ENCODE measurements at regions not wholly inside any gene's neighbourhood (a gene's known extent, or its start where the extent isn't known, plus 50 kb on each side); places are given as distances from the start of the nearest gene placed in this dataset.

DNA sequence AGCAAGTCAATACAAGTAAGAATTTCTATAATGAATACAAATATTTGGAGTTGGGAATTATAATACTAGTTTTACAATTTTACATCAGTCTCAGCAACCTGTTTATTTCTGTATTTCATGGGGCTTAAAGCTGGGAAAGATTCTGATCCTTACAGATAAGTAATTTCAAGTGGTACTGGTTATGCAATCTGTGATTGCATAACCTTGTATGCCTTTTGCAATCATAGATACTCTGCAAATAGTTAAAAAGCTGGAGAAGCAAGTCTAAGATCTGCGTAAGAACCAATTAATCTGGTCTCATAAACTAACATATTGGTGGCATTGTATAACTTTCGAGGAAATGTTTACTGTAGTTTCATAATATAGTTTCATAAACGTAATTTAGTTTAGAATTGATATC is 198.3 kb upstream of the PGR start:
- TF ChIP-seq POLR2A (IDR thresholded peaks at IDR 0.05) (no peak), EP300 (IDR thresholded peaks at IDR 0.05) (no peak), POLR2AphosphoS5 (IDR thresholded peaks at IDR 0.05) (no peak)
- TF ChIP-seq, protein P1, sequence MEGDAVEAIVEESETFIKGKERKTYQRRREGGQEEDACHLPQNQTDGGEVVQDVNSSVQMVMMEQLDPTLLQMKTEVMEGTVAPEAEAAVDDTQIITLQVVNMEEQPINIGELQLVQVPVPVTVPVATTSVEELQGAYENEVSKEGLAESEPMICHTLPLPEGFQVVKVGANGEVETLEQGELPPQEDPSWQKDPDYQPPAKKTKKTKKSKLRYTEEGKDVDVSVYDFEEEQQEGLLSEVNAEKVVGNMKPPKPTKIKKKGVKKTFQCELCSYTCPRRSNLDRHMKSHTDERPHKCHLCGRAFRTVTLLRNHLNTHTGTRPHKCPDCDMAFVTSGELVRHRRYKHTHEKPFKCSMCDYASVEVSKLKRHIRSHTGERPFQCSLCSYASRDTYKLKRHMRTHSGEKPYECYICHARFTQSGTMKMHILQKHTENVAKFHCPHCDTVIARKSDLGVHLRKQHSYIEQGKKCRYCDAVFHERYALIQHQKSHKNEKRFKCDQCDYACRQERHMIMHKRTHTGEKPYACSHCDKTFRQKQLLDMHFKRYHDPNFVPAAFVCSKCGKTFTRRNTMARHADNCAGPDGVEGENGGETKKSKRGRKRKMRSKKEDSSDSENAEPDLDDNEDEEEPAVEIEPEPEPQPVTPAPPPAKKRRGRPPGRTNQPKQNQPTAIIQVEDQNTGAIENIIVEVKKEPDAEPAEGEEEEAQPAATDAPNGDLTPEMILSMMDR (IDR thresholded peaks at IDR 0.05): no peak

Measured in stomach (tissue), 4 donors.